H1 (cell line): ENCODE measurements at regions not wholly inside any gene's neighbourhood (a gene's known extent, or its start where the extent isn't known, plus 50 kb on each side); places are given as distances from the start of the nearest gene placed in this dataset.

Experiments used
- CBX8 ChIP-seq: fragments of 300-800, 300-1000 bp; sonication (generic); IDR thresholded peaks from 2 replicates; pipeline ENCODE4 v1.7.1; 2016; ENCODE audit warnings: low read depth, low read length, borderline replicate concordance
- GTF2F1 ChIP-seq: IDR thresholded peaks from 2 replicates; pipeline ENCODE4 v1.6.1; 2012; ENCODE audit warnings: low read depth, low read length, improper control_type of control experiment, borderline replicate concordance
- HDAC6 ChIP-seq: IDR thresholded peaks from one replicate; pipeline ENCODE4 v1.7.1; 2012; ENCODE audit warnings: low read depth, mild to moderate bottlenecking, inconsistent platforms, low read length, moderate library complexity
- NANOG ChIP-seq: IDR thresholded peaks from 2 replicates; pipeline ENCODE4 v1.6.1; 2011; ENCODE audit warnings: low read length, low read depth, mild to moderate bottlenecking, inconsistent platforms; ENCODE audit not compliant: insufficient read depth, poor library complexity, severe bottlenecking

- TF ChIP-seq CBX8 (no peak), NANOG (no peak), HDAC6 (no peak), GTF2F1 (no peak)
- TF ChIP-seq, all 59 proteins: peak for 0
Measured at GRCh38 chr4:175970072-175970471, 95.6 kb upstream of the WDR17 start (continued).
